ENCODE measurements at regions not wholly inside any gene's neighbourhood (a gene's known extent, or its start where the extent isn't known, plus 50 kb on each side); places are given as distances from the start of the nearest gene placed in this dataset.

DNA sequence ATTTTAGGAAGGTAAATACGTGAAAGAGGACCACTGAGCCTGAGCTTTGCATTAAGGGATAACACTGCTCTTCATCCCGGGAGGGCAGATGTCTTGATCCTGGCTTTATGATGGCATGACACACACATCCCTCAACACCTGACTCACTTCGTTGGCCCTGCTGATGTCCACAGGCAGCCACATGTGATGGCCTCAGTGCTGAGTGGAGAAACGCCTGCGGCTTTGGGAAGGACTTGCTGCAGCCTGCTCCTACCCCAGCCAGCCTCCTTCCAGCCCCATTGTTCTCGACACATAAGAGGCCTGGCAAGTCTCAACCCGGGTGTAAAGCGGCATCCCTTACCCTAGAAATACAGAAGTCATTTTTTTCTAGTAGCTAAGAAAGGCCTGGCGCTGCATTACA, 169.0 kb downstream of the SYK start:
- no peak overlapping the region for H2AFZ ChIP-seq (ENCODE audit: low read depth)
- H3K27me3 ChIP-seq (ENCODE audit: insufficient read depth): no peaks in the 10 kb centered on the region
- DNase-seq: no peak
- H3K27ac ChIP-seq (ENCODE audit: low read depth in 2 of 2, low read length in 1 of 2): no peak overlapping the region
- no peak overlapping the region for H3K4me2 ChIP-seq
- no peaks in the 10 kb centered on the region for H3K9me3 ChIP-seq
- CTCF ChIA-PET: no interaction called here
- H3K4me3 ChIP-seq (ENCODE audit: low read depth in 2 of 2, low read length in 1 of 2): no peak overlapping the region
- H3K9me2 ChIP-seq: no peaks in the 10 kb centered on the region
- no peaks in the 10 kb centered on the region for H4K20me1 ChIP-seq (ENCODE audit: insufficient read depth)
- 58% methylated on average over 6 of the region's 9 CpGs for WGBS (ENCODE audit: low lambda C conversion rate)
- H3K79me2 ChIP-seq (ENCODE audit: insufficient read depth): no peaks in the 10 kb centered on the region
- no peak overlapping the region for H3K9ac ChIP-seq
- no peaks in the 10 kb centered on the region for H3K36me3 ChIP-seq (replicated peaks in 1 of 2; ENCODE audit: control insufficient read depth in 1 of 2, insufficient read depth in 2 of 2, low read length in 1 of 2)
- peaks cover 0 to 10% of the 10 kb centered on the region in 2 experiments; a peak in 1 of 4 replicates for H3K4me1 ChIP-seq (ENCODE audit: control insufficient read depth in 1 of 2, insufficient read depth in 2 of 2, low read depth in 1 of 2, low read length in 1 of 2)
- no peaks in the 10 kb centered on the region for H3F3A ChIP-seq (replicated peaks; ENCODE audit: insufficient read depth)
- POLR2A ChIA-PET: no interaction called here
- TF ChIP-seq, protein P1, sequence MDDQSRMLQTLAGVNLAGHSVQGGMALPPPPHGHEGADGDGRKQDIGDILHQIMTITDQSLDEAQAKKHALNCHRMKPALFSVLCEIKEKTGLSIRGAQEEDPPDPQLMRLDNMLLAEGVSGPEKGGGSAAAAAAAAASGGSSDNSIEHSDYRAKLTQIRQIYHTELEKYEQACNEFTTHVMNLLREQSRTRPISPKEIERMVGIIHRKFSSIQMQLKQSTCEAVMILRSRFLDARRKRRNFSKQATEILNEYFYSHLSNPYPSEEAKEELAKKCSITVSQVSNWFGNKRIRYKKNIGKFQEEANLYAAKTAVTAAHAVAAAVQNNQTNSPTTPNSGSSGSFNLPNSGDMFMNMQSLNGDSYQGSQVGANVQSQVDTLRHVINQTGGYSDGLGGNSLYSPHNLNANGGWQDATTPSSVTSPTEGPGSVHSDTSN (IDR thresholded peaks at IDR 0.05): no peak
- TF ChIP-seq, protein P2, sequence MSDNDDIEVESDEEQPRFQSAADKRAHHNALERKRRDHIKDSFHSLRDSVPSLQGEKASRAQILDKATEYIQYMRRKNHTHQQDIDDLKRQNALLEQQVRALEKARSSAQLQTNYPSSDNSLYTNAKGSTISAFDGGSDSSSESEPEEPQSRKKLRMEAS (IDR thresholded peaks at IDR 0.05; ENCODE audit: low read depth): no peak
- TF ChIP-seq TCF12 (IDR thresholded peaks at IDR 0.05): no peak
- TF ChIP-seq TEAD4 (IDR thresholded peaks at IDR 0.05; ENCODE audit: borderline replicate concordance, insufficient read depth): no peak
- TF ChIP-seq RFX5 (IDR thresholded peaks at IDR 0.05; ENCODE audit: low read length): no peak
- TF ChIP-seq NFIC (IDR thresholded peaks at IDR 0.05; ENCODE audit: borderline replicate concordance): no peak
- no peak for TF ChIP-seq RXRA (IDR thresholded peaks at IDR 0.05; ENCODE audit: borderline replicate concordance, low read depth)
- TF ChIP-seq ELF1 (IDR thresholded peaks at IDR 0.05): no peak
- TF ChIP-seq MEF2A (IDR thresholded peaks at IDR 0.05; ENCODE audit: borderline replicate concordance, low read depth): no peak

DNA sequence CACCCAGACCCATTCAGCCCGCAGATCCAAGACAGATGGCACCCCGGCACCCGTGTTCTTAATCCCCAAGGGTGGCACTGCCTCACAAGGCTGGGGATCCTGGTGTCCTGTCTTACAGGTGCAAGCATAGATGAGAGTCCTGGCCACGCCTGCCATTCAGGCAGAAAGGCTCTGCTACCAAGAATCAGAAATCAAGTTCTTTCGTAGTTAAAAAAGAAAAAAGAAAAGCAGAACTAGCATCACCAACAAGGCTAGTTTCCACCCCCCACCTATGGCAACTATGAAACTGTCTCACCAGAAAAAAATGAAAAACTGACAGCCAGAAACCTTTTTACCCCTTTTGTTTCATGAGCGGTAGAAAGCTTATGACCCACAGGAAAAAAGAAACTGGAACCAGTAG, 170.4 kb downstream of the SYK start:
- 74% methylated on average over 6 of the region's 6 CpGs for WGBS (ENCODE audit: low lambda C conversion rate)
- TF ChIP-seq NRF1 (IDR thresholded peaks at IDR 0.05; ENCODE audit: low read depth, low read length): no peak
- TF ChIP-seq RFX5 (IDR thresholded peaks at IDR 0.05; ENCODE audit: low read length): no peak
- TF ChIP-seq FOSL2 (IDR thresholded peaks at IDR 0.05; ENCODE audit: borderline replicate concordance, low read depth): no peak
- no peak for TF ChIP-seq RAD21 (IDR thresholded peaks at IDR 0.05; ENCODE audit: low read length)
- no peak for TF ChIP-seq CHD2 (IDR thresholded peaks at IDR 0.05; ENCODE audit: low read length, partially characterized antibody)
- TF ChIP-seq FOXM1 (IDR thresholded peaks at IDR 0.05; ENCODE audit: low read depth): no peak
- TF ChIP-seq EZH2phosphoT487 (IDR thresholded peaks at IDR 0.05; ENCODE audit: borderline replicate concordance, low read depth): no peak
- no peak for TF ChIP-seq GABPA (IDR thresholded peaks at IDR 0.05; ENCODE audit: low read depth)
- no peak for TF ChIP-seq JUND (IDR thresholded peaks at IDR 0.05)
- TF ChIP-seq NFIC (IDR thresholded peaks at IDR 0.05; ENCODE audit: borderline replicate concordance): no peak
- no peak overlapping the region for H3K27ac ChIP-seq (ENCODE audit: low read depth in 2 of 2, low read length in 1 of 2)

More for the DNA sequence above, 170.4 kb downstream of the SYK start:
- H3K9ac ChIP-seq: no peak overlapping the region
- no peaks in the 10 kb centered on the region for H4K20me1 ChIP-seq (ENCODE audit: insufficient read depth)
- no peaks in the 10 kb centered on the region for H3K9me3 ChIP-seq
- no peaks in the 10 kb centered on the region for H3K36me3 ChIP-seq (replicated peaks in 1 of 2; ENCODE audit: control insufficient read depth in 1 of 2, insufficient read depth in 2 of 2, low read length in 1 of 2)
- ChIA-PET POLR2A (no interaction called here), CTCF (no interaction called here)
- peaks cover 0 to 10% of the 10 kb centered on the region in 2 experiments; a peak in 1 of 4 replicates for H3K4me1 ChIP-seq (ENCODE audit: control insufficient read depth in 1 of 2, insufficient read depth in 2 of 2, low read depth in 1 of 2, low read length in 1 of 2)
- no peak for DNase-seq
- no peaks in the 10 kb centered on the region for H3K27me3 ChIP-seq (ENCODE audit: insufficient read depth)
- no peak overlapping the region for H3K4me2 ChIP-seq
- no peaks in the 10 kb centered on the region for H3F3A ChIP-seq (replicated peaks; ENCODE audit: insufficient read depth)
- no peak overlapping the region for H2AFZ ChIP-seq (ENCODE audit: low read depth)
- no peaks in the 10 kb centered on the region for H3K9me2 ChIP-seq
- H3K4me3 ChIP-seq (ENCODE audit: low read depth in 2 of 2, low read length in 1 of 2): no peak overlapping the region
- no peaks in the 10 kb centered on the region for H3K79me2 ChIP-seq (ENCODE audit: insufficient read depth)
